Pancreas (tissue), 10 donors: ENCODE measurements at regions not wholly inside any gene's neighbourhood (a gene's known extent, or its start where the extent isn't known, plus 50 kb on each side); places are given as distances from the start of the nearest gene placed in this dataset.

Experiments used
- ATAC-seq, 4 donors: fragments of 200-7000 bp; cut with Tn5 transposase; one replicate each; pipeline versions ENCODE4 v1.8.0 to v1.9.1; 2020; ENCODE audit warnings: mild to moderate bottlenecking in 4 of 4, moderate library complexity in 4 of 4
- DNase-seq, 6 donors: peaks; one replicate each; pipeline ENCODE4 v3.0.0-alpha.2; 2020
- FAIRE-seq: peaks from 2 replicates; lab custom pipeline; 2012; peaks lifted over from hg19 to GRCh38; lab: Jason Lieb, UNC
- H3K27ac ChIP-seq, 4 donors: fragments of 200-600 bp; sonication (generic); 1 replicate in 3 of 4; 2 replicates in 1 of 4; pipeline versions ENCODE4 v1.5.0 to v1.8.0; 2020
- H3K27me3 ChIP-seq, 4 donors: fragments of 200-600 bp; one replicate each; pipeline ENCODE4 v1.8.0; 2021
- H3K36me3 ChIP-seq, 3 donors: fragments of 200-600 bp; sonication (generic) in 1 of 3; one replicate each; pipeline versions ENCODE4 v1.5.0 to v1.8.0; 2020 to 2021
- H3K4me1 ChIP-seq, 3 donors: fragments of 200-600 bp; one replicate each; pipeline ENCODE4 v1.8.0; 2021
- H3K4me3 ChIP-seq, 4 donors: fragments of 200-600 bp; sonication (generic) in 2 of 4; one replicate each; pipeline versions ENCODE4 v1.5.0 to v1.8.0; 2020 to 2021
- H3K9me3 ChIP-seq, 4 donors: fragments of 200-600 bp; one replicate each; pipeline ENCODE4 v1.8.0; 2021
- CTCF ChIP-seq, 4 donors: fragments of 200-600 bp; sonication (generic) in 3 of 4; IDR thresholded peaks; one replicate each; pipeline versions ENCODE4 v1.5.0 to v1.8.0; 2021; ENCODE audit warnings: antibody characterized with exemption in 4 of 4
- WGBS, 2 donors: extraction: QIAGEN DNeasy Blood & Tissue Kit; methylation state at CpG; one replicate each; pipeline ENCODE4 v1.1.7; 2013; 5-methylcytosine and 5-hydroxymethylcytosine counted together
- intact Hi-C, 3 donors: fragments of 100-400 bp; cut with DNase I; formaldehyde crosslinking; loops; one replicate each; pipeline versions ENCODE4 v1.11.1 to v1.14.2; 2022
- donor health status: healthy with polysubstance abuse.
- donor health status: DM: no; HTN: no; CAD: no; lungs with moderate emphysema.
- donor health status: DM: no; HTN: no; CAD: no.
- donor health status: control.
- donor health status: control.
- donor health status: Bipolar disorder and iron deficiency.
- donor health status: DM: yes; HTN: yes; CAD: no.
- donor health status: DM: no; HTN: no; CAD: no.
- donor health status: DM: no; HTN: no; CAD: no.
- donor health status: DM: yes; HTN: yes; CAD: no.

DNA sequence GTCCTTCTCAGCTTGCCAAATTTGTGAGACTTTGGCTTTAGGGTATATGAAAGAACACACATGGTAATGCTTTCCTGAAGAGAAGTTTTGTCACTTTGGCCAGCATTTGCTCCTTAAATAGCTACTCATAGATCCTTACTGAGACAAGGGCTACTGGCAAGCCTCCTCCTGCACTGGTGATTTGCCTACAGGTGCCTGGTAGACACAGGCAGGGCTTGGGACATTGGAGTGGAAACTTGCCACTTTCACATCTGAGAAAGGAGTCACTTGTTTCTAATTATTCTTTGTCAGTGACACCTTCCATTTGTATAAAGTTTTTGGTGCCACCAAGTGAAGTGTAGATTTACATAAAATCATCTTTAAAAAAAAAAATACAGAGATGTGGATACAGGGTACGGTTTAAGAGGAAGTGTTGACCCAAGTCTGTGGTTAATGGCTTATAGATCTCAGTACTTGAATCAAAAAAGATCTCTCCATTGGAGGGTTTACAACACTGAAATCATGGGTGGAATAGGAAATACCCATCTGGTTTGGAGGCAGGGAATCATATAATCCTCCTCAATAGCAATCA is 132.8 kb upstream of the GADL1 start:
- intact Hi-C loops, result no loop called here
- Histone ChIP-seq H3K9me3 (no peaks in the 10 kb centered on the region), H3K27ac (no peak overlapping the region), H3K4me1 (no peaks in the 10 kb centered on the region), H3K4me3 (no peak overlapping the region), H3K27me3 (no peaks in the 10 kb centered on the region), H3K36me3 (no peaks in the 10 kb centered on the region)
- ATAC-seq (no peak), DNase-seq (no peak), FAIRE-seq (no peak)
- 88 to 90% methylated on average over 1 of the region's 1 CpG for WGBS, 2 donors
- TF ChIP-seq CTCF (IDR thresholded peaks at IDR 0.05), result no peak

GRCh38 chr3:31027914-31028313 is 133.5 kb upstream of the GADL1 start:
- intact Hi-C loops, result no loop called here
- H3K4me3 ChIP-seq, result no peak overlapping the region
- ATAC-seq, result no peak
- H3K9me3 ChIP-seq, result no peaks in the 10 kb centered on the region
- H3K4me1 ChIP-seq, result no peaks in the 10 kb centered on the region
- H3K36me3 ChIP-seq, result no peaks in the 10 kb centered on the region
- no peak for DNase-seq
- H3K27ac ChIP-seq, result no peak overlapping the region
- H3K27me3 ChIP-seq, result no peaks in the 10 kb centered on the region
- no peak for TF ChIP-seq CTCF (IDR thresholded peaks at IDR 0.05)
- WGBS, 2 donors, result 80 to 84% methylated on average over 2 of the region's 2 CpGs
- no peak for FAIRE-seq

DNA sequence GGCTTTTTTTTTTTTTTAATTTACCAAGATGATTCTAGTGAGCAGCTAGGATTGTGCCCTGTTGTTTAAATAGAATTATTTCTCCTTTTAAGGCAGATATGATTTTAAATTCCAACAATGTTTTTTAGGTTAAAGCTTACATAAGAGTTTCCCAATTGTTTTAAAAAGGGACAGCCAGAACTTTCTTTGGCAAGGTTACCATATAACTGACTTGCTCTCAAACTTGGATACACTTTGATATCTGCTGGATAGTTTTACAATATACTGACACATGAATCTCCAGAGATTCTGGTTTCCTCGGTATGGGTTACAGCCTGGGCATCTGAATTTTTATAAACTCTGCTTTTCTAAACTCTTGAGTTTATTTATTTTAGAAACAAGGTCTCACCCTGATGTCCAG is 134.3 kb upstream of the GADL1 start:
- no peaks in the 10 kb centered on the region for H3K9me3 ChIP-seq
- ATAC-seq (no peak), FAIRE-seq (no peak), DNase-seq (no peak)
- intact Hi-C loops, result no loop called here
- no peak overlapping the region for H3K4me3 ChIP-seq
- H3K36me3 ChIP-seq, result no peaks in the 10 kb centered on the region
- no peak for TF ChIP-seq CTCF (IDR thresholded peaks at IDR 0.05)
- no peaks in the 10 kb centered on the region for H3K4me1 ChIP-seq
- no peak overlapping the region for H3K27ac ChIP-seq
- WGBS, 2 donors, result 57 to 87% methylated on average over 1 of the region's 1 CpG
- no peaks in the 10 kb centered on the region for H3K27me3 ChIP-seq

GRCh38 chr3:31029706-31030105 is 135.2 kb upstream of the GADL1 start:
- no peaks in the 10 kb centered on the region for H3K4me1 ChIP-seq
- no peak for ATAC-seq
- intact Hi-C loops, result no loop called here
- no peaks in the 10 kb centered on the region for H3K27me3 ChIP-seq
- H3K27ac ChIP-seq, result no peak overlapping the region
- no peak for FAIRE-seq
- H3K9me3 ChIP-seq, result no peaks in the 10 kb centered on the region
- H3K36me3 ChIP-seq, result no peaks in the 10 kb centered on the region
- DNase-seq, result no peak
- 51 to 70% methylated on average over 3 of the region's 3 CpGs for WGBS, 2 donors
- no peak for TF ChIP-seq CTCF (IDR thresholded peaks at IDR 0.05)
- no peak overlapping the region for H3K4me3 ChIP-seq

DNA sequence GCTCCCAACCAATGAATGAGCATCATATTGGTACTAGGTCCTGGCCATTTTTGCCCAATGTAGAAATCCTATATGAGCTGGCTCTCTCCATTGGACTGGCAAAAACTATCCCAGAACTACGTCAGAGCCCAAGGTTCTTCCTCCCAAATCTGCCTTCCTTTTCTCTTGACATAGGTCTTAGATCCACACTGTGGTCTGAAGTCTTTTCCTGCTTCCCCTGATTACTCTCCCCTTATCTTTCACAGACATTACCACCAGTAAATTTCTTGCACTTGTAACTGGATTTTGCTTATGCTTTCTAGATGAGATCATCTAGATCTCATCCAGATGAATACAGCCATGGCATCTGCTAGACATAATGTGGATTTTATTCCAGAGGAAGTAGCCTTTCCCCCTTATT is 141.2 kb upstream of the GADL1 start:
- no peak for DNase-seq
- no peak for TF ChIP-seq CTCF (IDR thresholded peaks at IDR 0.05)
- H3K4me3 ChIP-seq, result no peak overlapping the region
- FAIRE-seq, result no peak
- H3K9me3 ChIP-seq, result no peaks in the 10 kb centered on the region
- H3K36me3 ChIP-seq, result no peaks in the 10 kb centered on the region
- 45 to 66% methylated on average over 1 of the region's 1 CpG for WGBS, 2 donors
- H3K27ac ChIP-seq, result no peak overlapping the region
- no peaks in the 10 kb centered on the region for H3K4me1 ChIP-seq
- no peaks in the 10 kb centered on the region for H3K27me3 ChIP-seq
- no peak for ATAC-seq
- intact Hi-C loops, result no loop called here
